HG02840 (cell line): ENCODE measurements at regions not wholly inside any gene's neighbourhood (a gene's known extent, or its start where the extent isn't known, plus 50 kb on each side); places are given as distances from the start of the nearest gene placed in this dataset.

ENCODE experiments used
- ATAC-seq: cut with Tn5 transposase; IDR thresholded peaks from one replicate; pipeline ENCODE4 v1.9.1; 2021; ENCODE audit warnings: mild to moderate bottlenecking, moderate library complexity, moderate number of reproducible peaks; ENCODE audit not compliant: unreplicated experiment, low FRiP score

DNA sequence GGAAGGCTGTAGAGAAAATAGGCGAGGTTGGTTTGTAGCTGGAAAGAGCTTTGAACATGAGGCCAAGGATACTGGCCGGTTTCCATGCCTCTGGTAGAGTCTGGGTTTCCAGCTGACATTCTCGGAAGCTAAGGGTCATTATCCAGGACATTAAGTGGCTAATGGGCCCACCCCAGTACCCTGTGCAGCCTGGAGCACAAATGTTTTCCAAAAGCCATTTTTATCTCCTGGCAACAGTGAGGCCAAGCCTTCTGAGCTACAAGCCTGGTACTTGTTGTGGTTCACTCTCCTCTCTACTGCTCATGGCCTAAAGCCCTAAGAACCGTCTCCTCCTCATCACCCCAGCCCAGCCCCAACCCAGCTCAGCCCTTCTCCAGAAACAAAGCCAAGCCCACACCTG lies 122.9 kb downstream of the DMRTA2 start:
- ATAC-seq: no peak

DNA sequence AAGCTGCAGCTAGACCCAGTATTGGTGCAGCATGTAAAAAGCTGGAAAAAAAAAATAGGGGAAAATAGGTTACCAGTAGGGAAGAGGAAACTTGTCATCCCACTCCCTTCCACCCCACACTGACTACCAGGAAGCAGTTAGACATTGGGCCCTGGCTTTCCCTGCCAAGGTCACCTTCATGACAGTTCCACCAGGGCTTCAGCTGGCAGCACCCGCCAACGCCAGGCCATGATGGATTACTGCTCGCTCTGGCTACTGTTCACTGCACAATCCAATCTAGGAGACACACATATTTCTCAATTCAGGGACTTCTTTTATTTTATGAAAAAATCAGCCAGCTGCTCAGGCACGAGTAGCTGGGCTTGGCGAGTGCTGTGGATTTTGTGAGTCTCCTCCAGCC lies 127.7 kb downstream of the DMRTA2 start:
- ATAC-seq: no peak

DNA sequence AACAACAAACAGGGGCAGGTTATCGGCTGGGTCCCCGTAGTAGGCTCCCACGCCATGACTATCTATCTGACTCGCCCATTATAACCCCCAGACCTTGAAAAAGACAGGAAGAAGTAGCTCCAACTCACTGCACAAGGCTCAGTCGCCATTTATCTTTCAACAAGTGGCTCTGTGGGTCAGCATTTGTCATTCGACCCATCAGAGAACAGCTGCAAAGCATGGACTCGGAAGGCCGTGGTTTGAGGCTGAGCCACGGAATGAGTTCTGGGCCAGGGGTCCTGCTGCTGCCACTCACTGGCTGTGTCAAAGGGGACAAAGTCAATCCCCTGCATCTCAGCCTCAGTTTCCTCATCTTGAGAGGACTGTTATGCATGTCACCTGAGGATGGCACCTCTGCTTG lies 131.0 kb downstream of the DMRTA2 start:
- ATAC-seq: no peak

DNA sequence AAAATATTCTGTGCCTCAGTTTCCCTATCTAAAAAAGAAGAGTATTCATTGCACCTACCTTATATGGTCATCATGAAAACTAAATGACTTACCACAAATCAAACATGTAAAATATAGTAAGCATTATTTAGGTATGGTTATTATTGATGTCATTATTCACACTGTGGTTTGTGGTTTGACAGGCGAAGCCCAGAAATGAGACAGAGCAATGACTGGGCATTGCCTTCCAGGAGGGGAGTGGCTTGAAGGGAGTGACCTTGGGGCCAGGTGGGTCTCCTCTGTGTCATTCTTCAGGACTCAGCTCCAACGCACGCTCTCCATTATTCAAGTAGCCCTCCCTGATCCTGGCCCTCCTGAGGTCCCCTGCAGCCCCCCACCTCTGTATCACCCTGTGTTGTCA lies 133.7 kb downstream of the DMRTA2 start:
- no peak for ATAC-seq

- ATAC-seq: no peak
Measured at GRCh38 chr1:50285994-50286393, 137.2 kb downstream of the DMRTA2 start.

GRCh38 chr1:50279622-50280330 lies 143.5 kb downstream of the DMRTA2 start:
- ATAC-seq: no peak

DNA sequence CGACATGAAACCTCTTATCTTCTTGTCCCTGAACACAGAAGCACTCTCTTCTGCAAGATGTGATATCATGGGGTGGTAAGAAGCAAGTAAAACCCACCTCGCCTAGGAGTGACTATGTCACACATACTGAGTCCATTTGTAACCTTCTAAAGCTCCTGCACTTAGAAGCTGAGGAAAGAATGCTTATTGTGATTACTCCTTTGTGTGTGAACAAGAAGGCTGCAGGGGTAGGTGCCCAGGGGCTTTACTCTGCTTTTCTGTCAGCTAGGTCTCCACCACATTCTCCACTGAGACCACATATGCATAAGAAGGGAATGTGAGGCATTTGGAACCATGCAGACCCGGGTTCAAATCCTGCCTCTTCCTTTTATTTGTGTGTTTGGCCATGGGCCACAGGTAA lies 144.3 kb downstream of the DMRTA2 start:
- no peak for ATAC-seq

- ATAC-seq: no peak
Measured at GRCh38 chr1:50278410-50278809, 144.8 kb downstream of the DMRTA2 start.

DNA sequence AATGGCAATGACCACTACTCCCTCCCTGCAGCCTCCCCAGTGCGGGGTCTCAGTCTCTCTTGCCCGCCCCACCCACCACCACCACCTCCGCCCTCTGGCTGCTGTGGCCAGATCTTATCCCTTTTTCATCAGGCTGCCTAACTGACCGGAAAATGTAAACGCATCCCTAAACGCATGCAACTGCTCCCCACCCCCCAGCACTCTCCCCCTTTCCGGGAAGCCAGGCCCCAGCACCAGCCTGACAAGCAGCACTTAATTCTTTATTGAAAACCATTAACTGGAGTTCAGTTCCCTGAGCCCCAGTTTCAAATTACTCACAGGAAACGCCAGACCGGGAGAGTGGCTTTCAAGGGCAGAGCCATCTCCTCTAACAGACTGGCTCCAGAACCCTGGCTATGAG lies 147.7 kb downstream of the DMRTA2 start:
- no peak for ATAC-seq

GRCh38 chr1:50272912-50273311 lies 150.3 kb downstream of the DMRTA2 start:
- no peak for ATAC-seq

DNA sequence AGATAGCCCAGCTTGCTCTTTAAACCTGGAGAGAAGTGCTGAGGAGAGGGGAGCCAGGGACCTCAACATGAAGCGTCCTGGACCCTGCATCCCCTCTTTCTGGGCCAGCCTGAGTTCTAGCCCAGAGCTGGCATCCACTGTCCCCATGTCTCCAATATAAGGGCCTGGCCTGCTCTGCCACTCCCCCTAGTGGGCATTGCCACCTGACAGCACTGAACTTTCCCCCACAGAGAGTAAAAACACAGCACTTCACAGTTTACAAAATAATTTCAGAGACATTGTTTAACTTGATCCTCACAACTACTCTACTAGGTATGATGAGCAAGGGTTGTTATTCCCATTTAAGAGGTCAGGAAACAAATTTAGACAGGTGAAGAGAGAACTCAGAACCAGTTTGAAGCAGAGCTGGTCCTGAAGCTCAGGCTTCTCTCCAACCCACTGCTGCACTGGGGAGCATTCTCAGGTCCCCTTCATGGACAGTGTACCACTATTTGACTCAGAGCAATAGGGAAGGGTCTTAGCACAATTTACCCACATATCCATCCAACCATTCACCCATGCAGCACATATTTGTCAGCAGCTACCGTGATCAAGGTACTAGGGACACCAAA lies 151.2 kb downstream of the DMRTA2 start:
- ATAC-seq: no peak

DNA sequence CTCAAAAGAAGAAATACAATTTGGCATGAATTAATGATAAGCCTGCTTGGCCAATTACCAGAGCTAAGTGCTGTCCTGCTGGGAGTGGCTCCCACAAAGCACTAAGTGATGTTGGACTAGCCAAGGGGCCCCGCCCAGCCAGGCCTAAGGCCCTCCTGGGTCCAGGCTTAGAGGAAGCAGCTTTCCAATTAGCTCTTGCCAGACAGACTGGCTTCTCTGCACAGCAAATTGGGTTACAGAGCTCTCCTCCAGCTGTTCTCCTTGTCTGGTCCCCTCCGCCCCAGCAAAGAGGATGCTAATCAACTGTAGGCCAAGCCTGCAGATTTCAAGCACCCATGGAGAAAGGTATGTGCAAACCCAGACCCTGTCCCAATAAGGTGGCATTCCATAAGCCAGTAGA lies 151.9 kb downstream of the DMRTA2 start:
- ATAC-seq: no peak

- no peak for ATAC-seq
Measured at GRCh38 chr1:50270926-50271325, 152.3 kb downstream of the DMRTA2 start.

DNA sequence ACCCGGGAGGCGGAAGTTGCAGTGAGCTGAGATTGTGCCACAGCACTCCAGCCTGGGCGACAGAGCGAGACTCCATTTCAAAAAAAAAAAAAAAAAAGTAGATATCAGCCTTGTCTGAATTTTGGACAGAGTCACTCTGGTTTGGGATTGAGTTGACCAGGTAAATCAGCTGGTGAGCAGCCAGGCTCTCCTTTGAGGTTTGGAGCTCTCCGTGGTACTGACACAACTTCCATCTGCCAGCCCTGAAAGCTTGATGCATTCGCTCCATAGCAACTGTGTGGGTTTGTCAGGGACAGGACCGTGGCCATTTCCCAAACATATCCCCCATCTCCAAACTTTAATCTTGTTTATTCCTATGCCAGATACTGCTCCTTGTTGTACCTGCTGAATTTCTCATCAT lies 155.2 kb downstream of the DMRTA2 start:
- no peak for ATAC-seq

GRCh38 chr1:50266509-50266908 lies 156.7 kb downstream of the DMRTA2 start:
- ATAC-seq: no peak

GRCh38 chr1:50265790-50266314 lies 157.1 kb downstream of the ELAVL4 start:
- ATAC-seq: no peak

- ATAC-seq: no peak
Measured at GRCh38 chr1:50264590-50264989, 155.9 kb downstream of the ELAVL4 start.

- no peak for ATAC-seq
Measured at GRCh38 chr1:50262436-50262835, 153.7 kb downstream of the ELAVL4 start.

DNA sequence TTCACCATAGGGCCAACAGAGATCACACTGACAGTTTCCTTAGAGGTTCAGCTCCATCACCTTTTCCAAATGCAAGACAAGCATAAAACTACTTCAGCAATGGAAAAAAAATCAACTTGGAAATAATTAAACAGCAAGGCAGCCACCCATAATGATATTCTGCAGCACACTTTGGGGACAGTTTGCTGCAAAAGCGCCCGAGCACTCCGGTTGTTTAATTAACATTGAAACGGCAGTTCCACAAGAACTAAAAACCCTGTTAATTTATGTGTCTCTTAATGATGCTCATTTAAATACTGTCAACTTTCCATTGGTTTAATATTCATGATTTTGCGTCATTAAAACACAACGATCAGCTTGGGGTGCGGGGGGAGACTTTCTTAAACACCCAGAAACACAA lies 153.2 kb downstream of the ELAVL4 start:
- ATAC-seq: no peak

DNA sequence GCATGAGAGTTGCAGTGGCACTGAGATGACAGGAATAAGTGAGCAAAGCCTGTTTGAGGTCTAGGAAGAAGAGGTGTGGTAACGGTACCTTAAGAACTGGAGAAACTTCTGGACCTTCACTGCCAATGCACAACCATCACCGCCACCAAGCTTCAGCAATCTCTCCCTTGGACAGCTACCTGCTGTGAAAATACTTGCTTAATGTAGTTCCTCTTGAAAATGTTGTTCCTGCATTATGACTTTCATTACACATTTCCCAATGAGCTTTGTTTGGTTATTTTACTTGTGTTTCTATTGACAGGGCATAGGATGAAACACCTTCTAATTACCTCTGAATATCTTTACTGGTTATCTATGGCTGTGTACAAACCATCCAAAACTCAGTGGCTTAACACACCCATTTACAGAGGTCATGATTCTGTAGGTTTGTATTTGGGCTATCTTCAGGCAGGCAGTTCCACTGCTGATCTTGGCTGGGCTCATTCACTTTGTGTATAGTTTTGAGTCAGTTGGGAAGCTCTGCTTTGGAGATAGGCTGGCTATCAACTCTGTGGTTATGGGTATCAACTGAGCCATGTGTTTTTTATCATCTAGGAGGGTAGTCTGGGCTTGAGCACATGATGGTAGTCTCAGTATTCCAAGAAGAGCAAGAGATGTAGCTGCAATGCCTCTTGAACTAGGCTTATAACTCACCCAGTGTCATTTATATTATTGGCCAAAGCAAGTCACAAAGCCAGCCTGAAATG lies 149.4 kb downstream of the ELAVL4 start:
- ATAC-seq: no peak

GRCh38 chr1:50257029-50257428 lies 148.3 kb downstream of the ELAVL4 start:
- no peak for ATAC-seq
